K562 (cell line): ENCODE measurements at regions not wholly inside any gene's neighbourhood (a gene's known extent, or its start where the extent isn't known, plus 50 kb on each side); places are given as distances from the start of the nearest gene placed in this dataset.

Experiments used
- ATAC-seq: fragments of 200-7000 bp; cut with Tn5 transposase; 3 replicates; pipeline ENCODE4 v1.9.1; 2020; ENCODE audit warnings: moderate library complexity
- BruUV-seq: library from RNA; stranded (reverse); fragments of 400-500 nt; replicated peaks from 2 replicates; lab custom pipeline; 2021; lab: Mats Ljungman, UMichigan
- CTCF ChIA-PET: fragments of 300-600 bp; formaldehyde crosslinking; extraction: SDS; loops from one replicate; lab custom pipeline; 2021; ENCODE audit warnings: low intra/inter-chr PET ratio; lab: Yijun Ruan, JAX
- POLR2A ChIA-PET: fragments of 300-600, 350-650 bp; sonication (Branson Sonifier 250); formaldehyde crosslinking; extraction: SDS; loops from one replicate; lab custom pipeline; 2021; ENCODE audit warnings: antibody characterized with exemption, inconsistent platforms; lab: Yijun Ruan, JAX
- DNase-seq, 4 experiments: peaks; one replicate each; pipeline versions ENCODE4 v3.0.0 to v3.0.0-alpha.2; 2011 to 2018; ENCODE audit warnings: low spot score in 3 of 4, mixed read lengths in 3 of 4; ENCODE audit errors: extremely low read depth in 1 of 4
- FAIRE-seq: peaks from 2 replicates; lab custom pipeline; 2011; peaks lifted over from hg19 to GRCh38; lab: Jason Lieb, UNC
- H2AFZ ChIP-seq: 2 replicates; pipeline ENCODE4 v1.6.0; 2011; ENCODE audit warnings: low read depth, low read length, control low read depth, inconsistent platforms
- H3K27ac ChIP-seq: fragments of 200-600 bp; 3 replicates; pipeline ENCODE4 v1.8.0; 2011; ENCODE audit warnings: low read depth, mild to moderate bottlenecking, control low read depth, inconsistent platforms, low read length, moderate library complexity, mixed read lengths; ENCODE audit errors: extremely low read depth
- H3K27me3 ChIP-seq, 2 experiments: fragments of 300-600 bp in 1 of 2; 2 replicates in 1 of 2; 3 replicates in 1 of 2; pipeline versions ENCODE4 v1.6.0 to v1.8.0; 2011; ENCODE audit warnings: inconsistent platforms in 2 of 2, low read length in 2 of 2, mild to moderate bottlenecking in 1 of 2, mixed read lengths in 1 of 2, moderate library complexity in 1 of 2; ENCODE audit not compliant: control insufficient read depth in 2 of 2, insufficient read depth in 2 of 2
- H3K36me3 ChIP-seq: fragments of 300-600 bp; 3 replicates; pipeline ENCODE4 v1.8.0; 2011; ENCODE audit warnings: mild to moderate bottlenecking, low read length, inconsistent platforms; ENCODE audit not compliant: control insufficient read depth, insufficient read depth
- H3K4me1 ChIP-seq, 2 experiments: fragments of 200-600 bp in 1 of 2; replicated peaks in 1 of 2; 2 replicates in 1 of 2; 3 replicates in 1 of 2; pipeline versions ENCODE4 v1.5.1 to v1.8.0; 2011; ENCODE audit warnings: inconsistent platforms in 2 of 2, low read length in 2 of 2, mild to moderate bottlenecking in 1 of 2, mixed read lengths in 1 of 2, moderate library complexity in 1 of 2; ENCODE audit not compliant: control insufficient read depth in 2 of 2, insufficient read depth in 2 of 2
- H3K4me2 ChIP-seq: 2 replicates; pipeline ENCODE4 v1.6.1; 2011; ENCODE audit warnings: low read length, control low read depth, inconsistent platforms, mixed read lengths; ENCODE audit not compliant: insufficient read depth
- H3K4me3 ChIP-seq: fragments of 200-600 bp; sonication (generic), shearing (Covaris generic); 2 replicates; pipeline ENCODE4 v1.5.1; 2016; ENCODE audit warnings: control low read depth, inconsistent platforms
- H3K79me2 ChIP-seq: fragments of 200-600 bp; 3 replicates; pipeline ENCODE4 v1.8.0; 2011; ENCODE audit warnings: low read length, inconsistent platforms; ENCODE audit not compliant: control insufficient read depth, insufficient read depth
- H3K9ac ChIP-seq, 2 experiments: 2 replicates each; pipeline versions ENCODE4 v1.6.0 to v1.6.1; 2011; ENCODE audit warnings: low read depth in 2 of 2, low read length in 2 of 2, control low read depth in 1 of 2, inconsistent platforms in 1 of 2, mild to moderate bottlenecking in 1 of 2, mixed read lengths in 1 of 2; ENCODE audit not compliant: insufficient read depth in 1 of 2
- H3K9me1 ChIP-seq: one replicate; pipeline ENCODE4 v1.6.0; 2011; ENCODE audit warnings: inconsistent platforms, mild to moderate bottlenecking, low read length, moderate library complexity; ENCODE audit not compliant: control insufficient read depth, insufficient read depth
- H3K9me3 ChIP-seq: replicated peaks from 2 replicates; pipeline ENCODE4 v1.5.1; 2011; ENCODE audit warnings: low read depth, low read length, inconsistent platforms; ENCODE audit not compliant: control insufficient read depth, insufficient read depth
- H4K20me1 ChIP-seq: replicated peaks from 2 replicates; pipeline ENCODE4 v1.6.1; 2011; ENCODE audit warnings: low read length, inconsistent platforms, mixed read lengths; ENCODE audit not compliant: control insufficient read depth, insufficient read depth
- ATF6 ChIP-seq: sonication (generic); formaldehyde crosslinking; IDR thresholded peaks from 2 replicates; pipeline ENCODE4 v1.4.0; 2020; ENCODE audit warnings: mild to moderate bottlenecking, missing genetic modification reagents
- CEBPB ChIP-seq: fragments of 450-650 bp; IDR thresholded peaks from 2 replicates; pipeline ENCODE4 v1.6.1; 2016; ENCODE audit warnings: missing genetic modification characterization, missing compliant biosample characterization
- KAT8 ChIP-seq: fragments of 450-650 bp; IDR thresholded peaks from 2 replicates; pipeline ENCODE4 v1.6.1; 2016; ENCODE audit warnings: low read depth, mild to moderate bottlenecking
- MIER1 ChIP-seq: fragments of 450-650 bp; IDR thresholded peaks from 2 replicates; pipeline ENCODE4 v1.6.1; 2016; ENCODE audit warnings: antibody characterized with exemption, mild to moderate bottlenecking, low read depth
- NCOA6 ChIP-seq: fragments of 450-650 bp; IDR thresholded peaks from 2 replicates; pipeline ENCODE4 v1.6.1; 2017; ENCODE audit warnings: mild to moderate bottlenecking
- NELFE ChIP-seq: IDR thresholded peaks from 2 replicates; pipeline ENCODE4 v1.6.1; 2011; ENCODE audit warnings: mild to moderate bottlenecking; ENCODE audit not compliant: insufficient read depth, insufficient read length
- SFPQ ChIP-seq: fragments of 200-400 bp; formaldehyde crosslinking; IDR thresholded peaks from 2 replicates; pipeline ENCODE4 v1.6.1; 2017; ENCODE audit warnings: mild to moderate bottlenecking, low read depth, low read length, moderate library complexity
- TEAD1 ChIP-seq, 2 experiments: fragments of 450-650 bp in 1 of 2; sonication (generic) in 1 of 2; formaldehyde crosslinking; IDR thresholded peaks; 2 replicates each; pipeline versions ENCODE4 v1.4.0 to v1.8.0; 2020 to 2022; ENCODE audit warnings: mild to moderate bottlenecking in 2 of 2, missing genetic modification reagents in 1 of 2
- U2AF2 ChIP-seq: fragments of 200-400 bp; formaldehyde crosslinking; optimal IDR thresholded peaks from 2 replicates; pipeline ENCODE3; 2017; ENCODE audit warnings: low read depth, mild to moderate bottlenecking, low read length
- ZFPM2 ChIP-seq: fragments of 250-450 bp; sonication (Bioruptor Pico); IDR thresholded peaks from 2 replicates; pipeline ENCODE4 v1.5.1; 2022; ENCODE audit warnings: mild to moderate bottlenecking
- ZNF121 ChIP-seq: sonication (generic); formaldehyde crosslinking; conservative IDR thresholded peaks from 2 replicates; pipeline ENCODE4 v1.8.0; 2022; ENCODE audit warnings: missing genetic modification reagents
- ZNF133 ChIP-seq: fragments of 250-450 bp; sonication (Bioruptor Pico); IDR thresholded peaks from 2 replicates; pipeline ENCODE4 v1.4.0; 2020; ENCODE audit warnings: mild to moderate bottlenecking
- ZNF431 ChIP-seq: sonication (generic); formaldehyde crosslinking; IDR thresholded peaks from 2 replicates; pipeline ENCODE4 v1.8.0; 2022; ENCODE audit warnings: mild to moderate bottlenecking, missing genetic modification reagents
- ZNF57 ChIP-seq: fragments of 450-650 bp; formaldehyde crosslinking; IDR thresholded peaks from 2 replicates; pipeline ENCODE4 v1.4.0; 2020; ENCODE audit warnings: mild to moderate bottlenecking, moderate library complexity
- ZNF785 ChIP-seq: fragments of 250-450 bp; sonication (Bioruptor Pico); IDR thresholded peaks from 2 replicates; pipeline ENCODE4 v1.4.0; 2020; ENCODE audit warnings: mild to moderate bottlenecking
- WGBS: fragments of 100-300 bp; shearing (Covaris generic); methylation state at CpG from one replicate; pipeline ENCODE4 v1.1.6; 2016; ENCODE audit warnings: low coverage, mixed read lengths; ENCODE audit not compliant: insufficient coverage; ENCODE audit errors: missing lambda C conversion rate; 5-methylcytosine and 5-hydroxymethylcytosine counted together
- in situ Hi-C: fragments of 300-500 bp; cut with MboI; formaldehyde crosslinking; loops from 4 replicates; pipeline ENCODE4 v1.15.0; 2018; ENCODE audit warnings: inconsistent platforms, mixed read lengths
- intact Hi-C: fragments of 100-400 bp; cut with micrococcal nuclease; formaldehyde crosslinking; loops from 2 replicates; pipeline ENCODE4 v1.14.2; 2022

- H3K9me3 ChIP-seq = no peaks in the 10 kb centered on the region
- H3K36me3 ChIP-seq = no peaks in the 10 kb centered on the region
- POLR2A ChIA-PET = no interaction called here
- no peaks in the 10 kb centered on the region for H4K20me1 ChIP-seq
- H3K4me2 ChIP-seq = no peak overlapping the region
- no peak overlapping the region for H3K27ac ChIP-seq
- H3K4me3 ChIP-seq = no peak overlapping the region
- H3K27me3 ChIP-seq = no peaks in the 10 kb centered on the region
- FAIRE-seq (no peak), DNase-seq (no peak), ATAC-seq (no peak)
- no peak overlapping the region for H3K9ac ChIP-seq
- CTCF ChIA-PET = no interaction called here
- no peaks in the 10 kb centered on the region for H3K9me1 ChIP-seq
- BruUV-seq = no TSS peak
- in situ Hi-C loops = no loop called here
- TF ChIP-seq ZNF133 (CRISPR knock-in tag) (no peak), ZNF785 (CRISPR knock-in tag) (no peak), U2AF2 (no peak)
- H3K79me2 ChIP-seq = no peaks in the 10 kb centered on the region
- H2AFZ ChIP-seq = no peak overlapping the region
- H3K4me1 ChIP-seq = no peaks in the 10 kb centered on the region
- intact Hi-C loops = no loop called here
Measured at GRCh38 chr9:11158676-11159075, 545.9 kb upstream of the PTPRD start.

- CTCF ChIA-PET = no interaction called here
- 0% methylated on average over 1 of the region's 1 CpG for whole genome bisulfite sequencing
- ATAC-seq (no peak), FAIRE-seq (no peak), DNase-seq (no peak)
- Histone ChIP-seq H3K4me2 (no peak overlapping the region), H3K9me1 (no peaks in the 10 kb centered on the region), H3K36me3 (no peaks in the 10 kb centered on the region), H3K27ac (no peak overlapping the region), H3K79me2 (no peaks in the 10 kb centered on the region), H3K4me3 (no peak overlapping the region), H3K27me3 (no peaks in the 10 kb centered on the region), H4K20me1 (no peaks in the 10 kb centered on the region), H2AFZ (no peak overlapping the region), H3K9ac (no peak overlapping the region), H3K4me1 (no peaks in the 10 kb centered on the region), H3K9me3 (no peaks in the 10 kb centered on the region)
- in situ Hi-C loops = no loop called here
- intact Hi-C loops = no loop called here
- POLR2A ChIA-PET = no interaction called here
- no TSS peak for BruUV-seq
- TF ChIP-seq ZNF431 (CRISPR knock-in tag) (no peak), NELFE (no peak), CEBPB (tag) (no peak), NCOA6 (no peak), TEAD1 (CRISPR knock-in tag; IDR thresholded peaks at IDR 0.05) (no peak), ZNF57 (CRISPR knock-in tag) (no peak), ZFPM2 (no peak), MIER1 (no peak), SFPQ (no peak), KAT8 (no peak), ZNF121 (CRISPR knock-in tag) (no peak), ATF6 (CRISPR knock-in tag) (no peak)
Measured at GRCh38 chr9:11159318-11159862, 546.6 kb upstream of the PTPRD start.
